IMR-90 (cell line): ENCODE measurements at regions not wholly inside any gene's neighbourhood (a gene's known extent, or its start where the extent isn't known, plus 50 kb on each side); places are given as distances from the start of the nearest gene placed in this dataset.
A peak's percentile ranks its signal among the peaks of the same experiment; 100 is the strongest.

Experiments
- ATAC-seq: fragments of 200-7000 bp; cut with Tn5 transposase; 2 replicates; pipeline ENCODE4 v1.9.1; 2020; ENCODE audit warnings: low read depth, mild to moderate bottlenecking, moderate library complexity
- BruUV-seq: library from RNA; stranded (reverse); fragments of 400-500 nt; replicated peaks from 2 replicates; lab custom pipeline; 2021; lab: Mats Ljungman, UMichigan
- CTCF ChIA-PET: fragments of 300-600 bp; formaldehyde crosslinking; extraction: SDS; loops from one replicate; lab custom pipeline; 2021; ENCODE audit warnings: antibody characterized with exemption; lab: Yijun Ruan, JAX
- POLR2A ChIA-PET: fragments of 300-600 bp; sonication (Branson Sonifier 250); formaldehyde crosslinking; loops from one replicate; lab custom pipeline; 2022; ENCODE audit warnings: antibody characterized with exemption; ENCODE audit not compliant: unreplicated experiment; lab: Charles Lee
- DNase-seq: peaks from one replicate; pipeline ENCODE4 v3.0.0; 2013
- H2AFZ ChIP-seq: replicated peaks from 2 replicates; pipeline ENCODE3; 2013; ENCODE audit warnings: low read length, mild to moderate bottlenecking; ENCODE audit not compliant: poor library complexity
- H2AK5ac ChIP-seq: 2 replicates; pipeline ENCODE4 v1.6.1; 2013; ENCODE audit warnings: low read depth, low read length, inconsistent platforms
- H2AK9ac ChIP-seq: replicated peaks from 2 replicates; pipeline ENCODE3; 2013; ENCODE audit warnings: mild to moderate bottlenecking, low read depth, low read length, moderate library complexity; ENCODE audit not compliant: poor library complexity
- H2BK120ac ChIP-seq: 2 replicates; pipeline ENCODE4 v1.6.1; 2013; ENCODE audit warnings: low read depth, low read length, inconsistent platforms
- H2BK15ac ChIP-seq: 3 replicates; pipeline ENCODE4 v1.6.1; 2013; ENCODE audit warnings: low read depth, low read length, inconsistent platforms
- H2BK20ac ChIP-seq: 2 replicates; pipeline ENCODE4 v1.6.1; 2013; ENCODE audit warnings: low read depth, mild to moderate bottlenecking, inconsistent platforms, low read length, moderate library complexity
- H2BK5ac ChIP-seq: 2 replicates; pipeline ENCODE4 v1.6.1; 2013; ENCODE audit warnings: mild to moderate bottlenecking, low read depth, low read length, inconsistent platforms; ENCODE audit not compliant: poor library complexity, severe bottlenecking
- H3K14ac ChIP-seq: replicated peaks from 2 replicates; pipeline ENCODE4 v1.6.1; 2013; ENCODE audit warnings: low read depth, low read length, inconsistent platforms
- H3K18ac ChIP-seq: 2 replicates; pipeline ENCODE4 v1.6.1; 2013; ENCODE audit warnings: low read depth, low read length, control low read depth
- H3K23ac ChIP-seq: 2 replicates; pipeline ENCODE4 v1.6.1; 2013; ENCODE audit warnings: low read depth, low read length, inconsistent platforms
- H3K27ac ChIP-seq: 2 replicates; pipeline ENCODE4 v1.5.1; 2013; ENCODE audit warnings: mild to moderate bottlenecking, control low read depth, low read length; ENCODE audit not compliant: insufficient read depth
- H3K27me3 ChIP-seq: 2 replicates; pipeline ENCODE4 v1.6.1; 2013; ENCODE audit warnings: low read length; ENCODE audit not compliant: control insufficient read depth, insufficient read depth
- H3K36me3 ChIP-seq: 2 replicates; pipeline ENCODE4 v1.6.1; 2013; ENCODE audit warnings: low read length, mixed read lengths; ENCODE audit not compliant: control insufficient read depth, insufficient read depth
- H3K4ac ChIP-seq: 2 replicates; pipeline ENCODE4 v1.6.1; 2013; ENCODE audit warnings: low read depth, low read length, inconsistent platforms
- H3K4me1 ChIP-seq: 2 replicates; pipeline ENCODE4 v1.6.1; 2013; ENCODE audit warnings: low read length, mixed read lengths; ENCODE audit not compliant: control insufficient read depth, insufficient read depth
- H3K4me2 ChIP-seq: 2 replicates; pipeline ENCODE4 v1.6.1; 2013; ENCODE audit warnings: low read depth, mild to moderate bottlenecking, control low read depth, low read length, moderate library complexity
- H3K4me3 ChIP-seq: 2 replicates; pipeline ENCODE4 v1.5.1; 2013; ENCODE audit warnings: low read depth, mild to moderate bottlenecking, control low read depth, low read length, moderate library complexity; ENCODE audit not compliant: insufficient read depth
- H3K56ac ChIP-seq: 2 replicates; pipeline ENCODE4 v1.6.1; 2013; ENCODE audit warnings: low read length, inconsistent platforms; ENCODE audit not compliant: insufficient read depth; ENCODE audit errors: extremely low read depth
- H3K79me1 ChIP-seq, 2 experiments: 2 replicates each; pipeline ENCODE4 v1.6.1; 2013; ENCODE audit warnings: low read length in 2 of 2, inconsistent platforms in 1 of 2, low read depth in 1 of 2
- H3K9ac ChIP-seq: 2 replicates; pipeline ENCODE4 v1.6.1; 2013; ENCODE audit warnings: low read depth, low read length, control low read depth
- H3K9me1 ChIP-seq: 2 replicates; pipeline ENCODE4 v1.6.1; 2013; ENCODE audit warnings: low read length, inconsistent platforms; ENCODE audit not compliant: insufficient read depth
- H3K9me3 ChIP-seq: 2 replicates; pipeline ENCODE4 v1.6.1; 2013; ENCODE audit warnings: low read length; ENCODE audit not compliant: control insufficient read depth, insufficient read depth
- H4K20me1 ChIP-seq: 2 replicates; pipeline ENCODE4 v1.6.1; 2013; ENCODE audit warnings: low read length, inconsistent platforms; ENCODE audit not compliant: insufficient read depth
- H4K5ac ChIP-seq: 2 replicates; pipeline ENCODE4 v1.6.1; 2013; ENCODE audit warnings: mild to moderate bottlenecking, low read depth, low read length, control low read depth
- H4K8ac ChIP-seq, 2 experiments: 2 replicates each; pipeline ENCODE4 v1.6.1; 2013; ENCODE audit warnings: low read depth in 2 of 2, low read length in 2 of 2, control low read depth in 1 of 2, inconsistent platforms in 1 of 2
- H4K91ac ChIP-seq: 2 replicates; pipeline ENCODE4 v1.6.1; 2013; ENCODE audit warnings: low read depth, low read length, inconsistent platforms; ENCODE audit not compliant: insufficient read depth
- BHLHE40 ChIP-seq: fragments of 150-350 bp; IDR thresholded peaks from 2 replicates; pipeline ENCODE4 v1.6.1; 2016; ENCODE audit warnings: mild to moderate bottlenecking, low read depth, low read length
- CEBPB ChIP-seq: IDR thresholded peaks from 2 replicates; pipeline ENCODE4 v1.6.1; 2012; ENCODE audit warnings: low read depth, low read length, improper control_type of control experiment
- CHD1 ChIP-seq: IDR thresholded peaks from 2 replicates; pipeline ENCODE4 v1.6.1; 2012; ENCODE audit warnings: low read depth, low read length, improper control_type of control experiment
- ELK1 ChIP-seq: fragments of 150-350 bp; IDR thresholded peaks from 2 replicates; pipeline ENCODE4 v1.6.1; 2016; ENCODE audit warnings: low read depth, mild to moderate bottlenecking, low read length, moderate library complexity, borderline replicate concordance
- FOS ChIP-seq: fragments of 150-350 bp; IDR thresholded peaks from 2 replicates; pipeline ENCODE4 v1.6.1; 2016; ENCODE audit warnings: low read depth, low read length
- NFE2L2 ChIP-seq: fragments of 150-350 bp; IDR thresholded peaks from 2 replicates; pipeline ENCODE4 v1.6.1; 2016; ENCODE audit warnings: low read depth, mild to moderate bottlenecking, low read length
- POLR2A ChIP-seq: IDR thresholded peaks from 2 replicates; pipeline ENCODE4 v1.6.1; 2012; ENCODE audit warnings: mild to moderate bottlenecking, low read depth, low read length
- RAD21 ChIP-seq: IDR thresholded peaks from 2 replicates; pipeline ENCODE4 v1.6.1; 2012; ENCODE audit warnings: low read length, improper control_type of control experiment
- WGBS, 2 experiments: methylation state at CpG; one replicate each; pipeline versions ENCODE4 v1.1.5 to v1.1.7; 2013; ENCODE audit warnings: missing lambda C conversion rate in 2 of 2; ENCODE audit not compliant: insufficient read length in 1 of 2; ENCODE audit errors: extremely low coverage in 2 of 2; 5-methylcytosine and 5-hydroxymethylcytosine counted together
- dilution Hi-C: fragments of 300-500 bp; cut with HindIII; formaldehyde crosslinking; loops from one replicate; pipeline ENCODE4 v1.14.3; 2018; ENCODE audit warnings: low sequenced_read_pairs; ENCODE audit not compliant: unreplicated experiment
- in situ Hi-C: fragments of 300-500 bp; cut with MboI; formaldehyde crosslinking; loops from 3 replicates; pipeline ENCODE4 v1.14.3; 2019; ENCODE audit warnings: low sequenced_read_pairs, inconsistent platforms, mixed read lengths
- intact Hi-C: fragments of 100-400 bp; cut with micrococcal nuclease; formaldehyde crosslinking; loops from 2 replicates; pipeline ENCODE4 v1.10.0; 2022

GRCh38 chr11:115778928-115779650 is 274.9 kb upstream of the CADM1 start:
- DNase-seq: peak; percentile 21
- in situ Hi-C loops: no loop called here
- Histone ChIP-seq H2AK9ac (no peak overlapping the region), H3K4me3 (no peak overlapping the region), H2BK15ac (no peak overlapping the region), H3K79me1 (no peaks in the 10 kb centered on the region), H2AK5ac (no peak overlapping the region), H4K5ac (no peak overlapping the region), H3K14ac (no peak overlapping the region), H3K4ac (no peak overlapping the region), H2BK20ac (no peak overlapping the region), H2BK120ac (no peak overlapping the region), H3K4me2 (no peak overlapping the region), H4K8ac (no peak overlapping the region), H3K18ac (no peak overlapping the region), H3K9ac (no peak overlapping the region), H4K20me1 (no peaks in the 10 kb centered on the region), H3K9me3 (peaks cover 3% of the 10 kb centered on the region; the same call in 1 of the 2 replicates), H3K56ac (no peak overlapping the region), H3K27ac (no peak overlapping the region), H3K27me3 (peaks cover 1% of the 10 kb centered on the region; the same call in 1 of the 2 replicates), H4K91ac (no peak overlapping the region), H2BK5ac (no peak overlapping the region), H3K36me3 (no peaks in the 10 kb centered on the region), H2AFZ (no peak overlapping the region), H3K9me1 (no peaks in the 10 kb centered on the region), H3K4me1 (no peaks in the 10 kb centered on the region; the same call in 1 of the 2 replicates), H3K23ac (no peak overlapping the region)
- dilution Hi-C loops: no loop called here
- POLR2A ChIA-PET: no interaction called here
- peak; percentile 44 for ATAC-seq
- TF ChIP-seq RAD21 (no peak), NFE2L2 (no peak), CHD1 (no peak), POLR2A (no peak), BHLHE40 (peak; percentile 24; the same call in 1 of the 2 replicates), FOS (no peak), CEBPB (no peak), ELK1 (no peak)
- intact Hi-C loops: no loop called here
- CTCF ChIA-PET: interaction anchor here (0.9 kb wide), 1 partner anchor 18 kb away, joined by 3 read pairs; no protein-coding TSS in a partner anchor
- no TSS peak for BruUV-seq
- WGBS, 2 experiments: 40% methylated on average over 1 of the region's 2 CpGs; no CpG with 5 or more reads in 1 of the 2 experiments
